CD14-positive monocyte (primary cell): ENCODE measurements at regions not wholly inside any gene's neighbourhood (a gene's known extent, or its start where the extent isn't known, plus 50 kb on each side); places are given as distances from the start of the nearest gene placed in this dataset.

Experiments
- DNase-seq, 3 donors: peaks; one replicate each; pipeline ENCODE4 v3.0.0-alpha.2; 2011 to 2022
- H2AFZ ChIP-seq: 2 replicates; pipeline ENCODE4 v1.6.0; 2012; ENCODE audit warnings: mild to moderate bottlenecking, low read depth, low read length, inconsistent platforms; ENCODE audit not compliant: insufficient read depth, poor library complexity, severe bottlenecking
- H3K27ac ChIP-seq, 2 donors: 1 replicate in 1 of 2; 2 replicates in 1 of 2; pipeline ENCODE4 v1.5.1; 2012 to 2013; ENCODE audit warnings: low read length in 2 of 2, control low read depth in 1 of 2, inconsistent platforms in 1 of 2, low read depth in 1 of 2, mild to moderate bottlenecking in 1 of 2
- H3K27me3 ChIP-seq, 2 donors: one replicate each; pipeline versions ENCODE4 v1.6.0 to v1.6.1; 2011 to 2013; ENCODE audit warnings: low read length in 2 of 2; ENCODE audit not compliant: control insufficient read depth in 2 of 2, insufficient read depth in 2 of 2
- H3K36me3 ChIP-seq, 2 donors: replicated peaks in 1 of 2; 1 replicate in 1 of 2; 2 replicates in 1 of 2; pipeline versions ENCODE4 v1.5.1 to v1.6.1; 2012 to 2013; ENCODE audit warnings: low read length in 2 of 2, control low read depth in 1 of 2, inconsistent platforms in 1 of 2, mild to moderate bottlenecking in 1 of 2; ENCODE audit not compliant: insufficient read depth in 2 of 2, control insufficient read depth in 1 of 2
- H3K4me1 ChIP-seq, 2 donors: 1 replicate in 1 of 2; 2 replicates in 1 of 2; pipeline versions ENCODE4 v1.5.1 to v1.6.1; 2012 to 2013; ENCODE audit warnings: low read length in 2 of 2, control low read depth in 1 of 2, inconsistent platforms in 1 of 2, mild to moderate bottlenecking in 1 of 2, moderate library complexity in 1 of 2; ENCODE audit not compliant: insufficient read depth in 2 of 2, control insufficient read depth in 1 of 2
- H3K4me2 ChIP-seq: replicated peaks from 2 replicates; pipeline ENCODE3; 2012; ENCODE audit warnings: low read length, moderate library complexity, mild to moderate bottlenecking; ENCODE audit not compliant: poor library complexity, severe bottlenecking; ENCODE audit errors: extremely low read depth
- H3K4me3 ChIP-seq, 3 experiments: fragments of 200-600 bp in 1 of 3; sonication (generic) in 1 of 3; replicated peaks in 1 of 3; 1 replicate in 2 of 3; 2 replicates in 1 of 3; pipeline ENCODE4 v1.5.1; 2011 to 2013; ENCODE audit warnings: low read length in 3 of 3, mild to moderate bottlenecking in 3 of 3, control low read depth in 2 of 3, low read depth in 2 of 3, inconsistent platforms in 1 of 3, moderate library complexity in 1 of 3
- H3K79me2 ChIP-seq: 2 replicates; pipeline ENCODE4 v1.6.0; 2012; ENCODE audit warnings: mild to moderate bottlenecking, control low read depth, inconsistent platforms, low read length, moderate library complexity; ENCODE audit not compliant: insufficient read depth
- H3K9ac ChIP-seq: 2 replicates; pipeline ENCODE4 v1.6.0; 2017; ENCODE audit warnings: low read length, mild to moderate bottlenecking; ENCODE audit not compliant: insufficient read depth, poor library complexity, severe bottlenecking
- H3K9me3 ChIP-seq, 2 donors: replicated peaks in 1 of 2; 1 replicate in 1 of 2; 2 replicates in 1 of 2; pipeline versions ENCODE4 v1.5.1 to v1.6.1; 2012 to 2013; ENCODE audit warnings: low read length in 2 of 2, control low read depth in 1 of 2; ENCODE audit not compliant: control insufficient read depth in 1 of 2, insufficient read depth in 1 of 2
- H4K20me1 ChIP-seq: 2 replicates; pipeline ENCODE4 v1.6.0; 2012; ENCODE audit warnings: mild to moderate bottlenecking, low read length, control low read depth, moderate library complexity; ENCODE audit not compliant: insufficient read depth
- H3K27ac Mint-ChIP-seq, 7 donors: one replicate each; pipeline ENCODE4 v1.8.0; 2020; ENCODE audit warnings: mild to moderate bottlenecking in 7 of 7, mixed read lengths in 7 of 7, moderate library complexity in 6 of 7, inconsistent platforms in 2 of 7
- H3K27me3 Mint-ChIP-seq, 3 donors: one replicate each; pipeline ENCODE4 v1.8.0; 2021 to 2022; ENCODE audit warnings: low read depth in 3 of 3, mild to moderate bottlenecking in 3 of 3, mixed read lengths in 3 of 3, moderate library complexity in 3 of 3, inconsistent platforms in 1 of 3
- H3K36me3 Mint-ChIP-seq, 2 donors: one replicate each; pipeline ENCODE4 v1.8.0; 2020; ENCODE audit warnings: mixed read lengths in 2 of 2, inconsistent platforms in 1 of 2, mild to moderate bottlenecking in 1 of 2
- H3K4me1 Mint-ChIP-seq: one replicate; pipeline ENCODE4 v1.8.0; 2020; ENCODE audit warnings: mild to moderate bottlenecking, mixed read lengths
- H3K4me3 Mint-ChIP-seq, 2 donors: one replicate each; pipeline ENCODE4 v1.8.0; 2020; ENCODE audit warnings: mild to moderate bottlenecking in 2 of 2, mixed read lengths in 2 of 2, moderate library complexity in 1 of 2
- H3K9me3 Mint-ChIP-seq, 7 donors: one replicate each; pipeline ENCODE4 v1.8.0; 2020 to 2022; ENCODE audit warnings: mixed read lengths in 7 of 7, mild to moderate bottlenecking in 6 of 7, moderate library complexity in 6 of 7, inconsistent platforms in 2 of 7
- WGBS: methylation state at CpG from one replicate; pipeline ENCODE4 v1.1.5; 2013; ENCODE audit warnings: missing lambda C conversion rate; ENCODE audit not compliant: insufficient coverage; 5-methylcytosine and 5-hydroxymethylcytosine counted together
- intact Hi-C, 2 donors: fragments of 100-400 bp; cut with micrococcal nuclease; formaldehyde crosslinking; loops; one replicate each; pipeline versions ENCODE4 v1.15.0 to v1.15.1; 2023
- TF ChIP-seq, protein P1 (sequence below): fragments of 200-600 bp; IDR thresholded peaks from one replicate; pipeline ENCODE4 v1.8.0; 2022; ENCODE audit warnings: antibody characterized with exemption, mild to moderate bottlenecking

DNA sequence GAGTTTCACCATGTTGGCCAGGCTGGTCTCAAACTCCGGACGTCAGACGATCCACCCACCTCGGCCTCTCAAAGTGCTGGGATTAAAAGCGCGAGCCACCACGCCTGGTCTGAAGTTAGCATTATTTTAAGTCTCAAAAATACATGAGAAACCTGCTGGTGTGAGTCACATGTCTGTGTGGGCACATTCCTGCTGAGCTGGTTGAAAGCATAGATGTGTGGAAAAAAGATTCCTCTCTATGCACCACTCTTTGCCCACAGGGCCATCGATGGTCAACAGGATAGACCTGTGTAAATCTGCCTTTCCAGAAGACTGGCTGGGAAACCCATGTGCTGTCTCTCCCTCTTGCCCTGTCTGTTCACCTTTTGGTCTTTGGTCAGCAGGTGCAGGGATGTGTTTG is 63.5 kb downstream of the CHRD start:
- Histone ChIP-seq H3K4me2 (no peak overlapping the region), H3K36me3 (no peaks in the 10 kb centered on the region), H4K20me1 (no peaks in the 10 kb centered on the region), H3K9ac (no peak overlapping the region), H3K27me3 (no peaks in the 10 kb centered on the region), H3K4me1 (no peaks in the 10 kb centered on the region), H2AFZ (no peak overlapping the region), H3K4me3 (no peak overlapping the region), H3K79me2 (no peaks in the 10 kb centered on the region), H3K9me3 (peaks cover 0 to 1% of the 10 kb centered on the region in 2 donors), H3K27ac (no peak overlapping the region)
- intact Hi-C loops, result no loop called here
- Mint-ChIP-seq H3K27me3 (peaks cover 6 to 19% (median 6%) of the 10 kb centered on the region in 3 donors), H3K27ac (no peak overlapping the region), H3K4me3 (no peak overlapping the region), H3K36me3 (no peaks in the 10 kb centered on the region), H3K4me1 (peaks cover 2% of the 10 kb centered on the region), H3K9me3 (peaks cover 2 to 5% (median 3%) of the 10 kb centered on the region in 7 donors)
- 100% methylated on average over 7 of the region's 8 CpGs for WGBS
- TF ChIP-seq, protein P1, sequence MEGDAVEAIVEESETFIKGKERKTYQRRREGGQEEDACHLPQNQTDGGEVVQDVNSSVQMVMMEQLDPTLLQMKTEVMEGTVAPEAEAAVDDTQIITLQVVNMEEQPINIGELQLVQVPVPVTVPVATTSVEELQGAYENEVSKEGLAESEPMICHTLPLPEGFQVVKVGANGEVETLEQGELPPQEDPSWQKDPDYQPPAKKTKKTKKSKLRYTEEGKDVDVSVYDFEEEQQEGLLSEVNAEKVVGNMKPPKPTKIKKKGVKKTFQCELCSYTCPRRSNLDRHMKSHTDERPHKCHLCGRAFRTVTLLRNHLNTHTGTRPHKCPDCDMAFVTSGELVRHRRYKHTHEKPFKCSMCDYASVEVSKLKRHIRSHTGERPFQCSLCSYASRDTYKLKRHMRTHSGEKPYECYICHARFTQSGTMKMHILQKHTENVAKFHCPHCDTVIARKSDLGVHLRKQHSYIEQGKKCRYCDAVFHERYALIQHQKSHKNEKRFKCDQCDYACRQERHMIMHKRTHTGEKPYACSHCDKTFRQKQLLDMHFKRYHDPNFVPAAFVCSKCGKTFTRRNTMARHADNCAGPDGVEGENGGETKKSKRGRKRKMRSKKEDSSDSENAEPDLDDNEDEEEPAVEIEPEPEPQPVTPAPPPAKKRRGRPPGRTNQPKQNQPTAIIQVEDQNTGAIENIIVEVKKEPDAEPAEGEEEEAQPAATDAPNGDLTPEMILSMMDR, result no peak
- no peak for DNase-seq

DNA sequence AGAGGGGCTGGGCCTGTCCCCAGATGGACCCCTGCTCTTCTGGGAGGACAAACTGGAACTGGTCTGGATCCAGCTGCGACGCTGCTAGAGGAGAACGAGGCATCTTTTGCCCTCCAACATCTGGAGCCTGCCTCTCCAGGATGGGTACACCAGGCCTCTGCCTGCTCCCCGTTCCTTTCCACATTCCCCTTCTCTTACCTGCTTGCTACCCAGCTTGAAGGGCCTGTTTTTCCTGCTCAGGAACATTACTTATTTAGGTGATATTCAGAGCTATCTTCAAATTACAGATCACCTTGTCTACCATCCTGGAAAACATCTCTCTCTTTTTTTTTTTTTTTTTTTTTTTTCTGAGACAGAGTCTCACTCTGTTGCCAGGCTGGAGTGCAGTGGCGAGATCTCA is 64.0 kb downstream of the CHRD start:
- TF ChIP-seq, protein P1, result no peak
- Histone ChIP-seq H3K36me3 (no peaks in the 10 kb centered on the region), H3K4me1 (no peaks in the 10 kb centered on the region), H4K20me1 (no peaks in the 10 kb centered on the region), H3K9me3 (no peaks in the 10 kb centered on the region), H3K4me3 (no peak overlapping the region), H3K79me2 (no peaks in the 10 kb centered on the region), H2AFZ (no peak overlapping the region), H3K27ac (no peak overlapping the region), H3K9ac (no peak overlapping the region), H3K4me2 (no peak overlapping the region), H3K27me3 (no peaks in the 10 kb centered on the region)
- WGBS, result 95% methylated on average over 4 of the region's 5 CpGs
- H3K9me3 Mint-ChIP-seq, result peaks cover 0 to under 1% (median 0%) of the 10 kb centered on the region in 7 donors
- H3K27me3 Mint-ChIP-seq, result peaks cover 5 to 19% (median 6%) of the 10 kb centered on the region in 3 donors
- DNase-seq, result no peak
- intact Hi-C loops, result no loop called here
- no peak overlapping the region for H3K4me3 Mint-ChIP-seq
- no peaks in the 10 kb centered on the region for H3K36me3 Mint-ChIP-seq
- no peak overlapping the region for H3K27ac Mint-ChIP-seq
- peaks cover 2% of the 10 kb centered on the region for H3K4me1 Mint-ChIP-seq
